HG02973 (cell line): ENCODE measurements at regions not wholly inside any gene's neighbourhood (a gene's known extent, or its start where the extent isn't known, plus 50 kb on each side); places are given as distances from the start of the nearest gene placed in this dataset.

Source experiments
- ATAC-seq: cut with Tn5 transposase; IDR thresholded peaks from one replicate; pipeline ENCODE4 v1.9.1; 2021; ENCODE audit warnings: moderate library complexity; ENCODE audit not compliant: unreplicated experiment

DNA sequence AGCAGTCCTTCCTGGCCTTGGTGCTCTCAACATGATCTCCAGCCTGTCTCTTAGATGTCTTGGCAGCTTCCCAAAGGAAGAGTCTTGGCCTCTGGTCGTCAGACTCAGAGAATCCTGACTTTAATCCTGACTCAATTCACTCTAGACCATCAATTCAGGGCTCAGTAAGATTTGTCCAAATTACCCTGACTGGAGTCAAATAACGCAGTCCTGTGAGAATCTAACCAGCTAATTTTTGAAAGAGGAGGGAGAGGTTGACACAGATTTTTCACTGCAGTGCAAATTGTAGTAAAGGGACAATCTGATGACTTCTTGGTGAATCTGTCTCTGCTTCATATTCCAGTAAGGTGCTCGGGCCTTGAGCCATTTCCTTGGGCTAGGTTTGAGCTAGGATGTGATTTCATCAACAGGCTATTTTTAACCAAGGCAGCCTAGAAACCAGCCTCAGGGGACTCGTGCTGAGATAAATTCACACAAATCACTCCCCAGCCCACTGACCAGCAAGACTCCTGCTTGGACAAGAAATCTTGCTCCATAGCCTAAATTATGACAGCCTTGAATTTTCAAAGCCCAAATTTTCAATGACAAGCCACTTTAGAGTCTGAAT is 257.4 kb downstream of the ENC1 start:
- ATAC-seq = no peak

DNA sequence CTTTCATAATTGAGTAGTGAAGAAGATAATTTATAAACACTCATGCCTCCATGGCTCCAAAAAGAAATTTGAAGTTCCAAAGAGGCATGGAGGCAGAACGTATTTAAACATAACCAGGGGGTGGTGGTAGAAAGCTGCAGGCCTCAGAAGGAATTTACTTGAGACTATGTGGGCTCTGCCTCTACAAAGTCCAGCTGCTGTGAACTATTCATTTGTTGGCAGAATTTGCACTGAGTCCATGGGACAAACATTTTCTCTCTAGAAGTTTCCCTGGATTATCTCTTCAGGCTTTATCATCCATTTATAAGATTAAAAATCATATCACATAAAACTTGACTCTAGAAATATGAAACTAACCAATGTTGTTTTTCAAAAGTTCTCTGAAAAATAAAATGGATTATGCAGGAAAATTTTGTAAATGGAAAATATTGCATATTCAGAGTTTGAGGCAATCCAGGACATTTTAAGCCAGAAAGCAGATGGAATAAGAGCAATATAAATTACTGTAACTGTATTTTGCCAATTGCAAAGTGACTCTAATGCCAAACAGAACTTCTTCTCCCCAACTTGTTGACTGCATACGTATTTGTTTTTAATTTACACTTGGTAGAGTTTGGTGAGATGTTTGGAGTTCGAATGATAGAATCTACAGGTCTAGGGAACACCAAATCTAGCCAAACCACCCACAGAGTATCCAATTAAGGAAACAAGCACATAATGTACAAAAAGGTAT is 258.2 kb downstream of the ENC1 start:
- no peak for ATAC-seq

DNA sequence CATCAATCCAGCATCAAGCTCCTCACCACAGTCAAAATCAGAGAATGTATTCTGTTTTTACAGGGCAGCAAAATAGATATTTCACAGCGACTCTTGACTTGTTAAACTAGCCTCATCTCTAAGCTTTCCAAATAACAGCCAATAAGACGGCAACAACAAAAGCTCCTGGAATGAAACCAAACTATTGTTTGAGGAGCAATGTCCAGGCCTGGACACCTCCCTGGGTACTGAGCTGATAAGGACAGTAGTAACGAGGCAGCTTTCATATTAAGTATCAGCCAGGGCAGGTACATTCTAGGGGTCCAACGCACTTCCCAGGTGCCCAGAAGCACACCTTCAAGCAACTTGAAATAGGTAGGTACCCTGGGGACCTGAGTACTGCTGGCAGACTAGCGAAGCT is 260.3 kb downstream of the ENC1 start:
- no peak for ATAC-seq

DNA sequence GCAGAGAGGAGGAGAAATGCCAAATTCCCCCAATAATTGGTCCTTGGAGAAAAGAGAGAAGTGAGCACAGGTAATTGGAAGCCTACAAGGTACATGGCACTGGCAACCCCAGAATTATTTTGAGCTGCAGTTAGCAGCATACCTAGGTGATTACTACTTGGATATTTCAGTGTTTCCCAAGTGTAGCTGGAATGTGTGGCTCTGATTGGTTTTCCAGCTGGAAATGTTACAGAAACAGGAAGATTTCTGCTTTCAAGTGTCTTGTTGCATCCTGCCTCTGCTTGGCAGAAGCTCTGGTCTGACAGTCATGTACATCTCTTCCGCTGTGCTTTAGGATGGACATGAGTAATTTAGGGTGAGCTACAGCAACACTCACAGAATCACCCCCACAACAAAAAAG is 262.1 kb downstream of the ENC1 start:
- no peak for ATAC-seq

DNA sequence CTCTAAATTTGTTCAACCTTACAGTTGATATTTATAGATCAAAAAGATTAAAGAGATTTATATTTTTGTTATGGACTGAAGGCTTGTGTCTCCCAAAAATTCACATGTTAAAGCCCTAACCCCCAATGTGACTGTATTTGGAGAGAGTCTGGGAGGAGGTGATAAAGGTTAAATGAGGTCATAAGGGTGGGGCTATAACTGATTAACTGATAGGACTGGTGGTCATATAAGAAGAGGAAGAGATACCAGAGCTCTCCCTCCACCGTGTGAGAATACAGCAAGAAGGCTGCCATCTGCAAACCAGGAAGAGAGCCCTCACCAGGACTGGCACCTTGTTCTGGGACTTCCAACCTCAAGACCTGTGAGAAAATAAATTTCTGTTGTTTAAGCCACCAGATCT is 264.3 kb downstream of the ENC1 start:
- ATAC-seq = no peak

DNA sequence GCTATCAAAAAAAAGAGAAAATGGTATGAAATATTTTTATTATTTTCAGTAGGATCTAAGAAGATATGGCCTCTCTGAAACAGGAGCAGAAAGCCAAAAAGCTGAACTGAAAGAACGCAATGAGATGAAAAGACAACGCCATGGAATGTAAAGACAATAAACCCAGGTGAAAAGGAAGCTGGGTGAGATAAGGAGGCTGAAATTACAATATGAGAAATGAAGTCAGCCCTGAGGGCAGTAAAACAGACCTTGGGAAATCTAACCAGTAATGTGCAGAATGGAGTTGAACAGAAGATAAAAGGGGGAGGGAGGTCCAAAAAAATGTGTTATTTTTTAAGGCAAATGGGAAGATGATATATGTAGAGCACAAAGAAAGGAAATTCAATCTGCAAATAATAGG is 265.3 kb downstream of the ENC1 start:
- ATAC-seq = no peak

DNA sequence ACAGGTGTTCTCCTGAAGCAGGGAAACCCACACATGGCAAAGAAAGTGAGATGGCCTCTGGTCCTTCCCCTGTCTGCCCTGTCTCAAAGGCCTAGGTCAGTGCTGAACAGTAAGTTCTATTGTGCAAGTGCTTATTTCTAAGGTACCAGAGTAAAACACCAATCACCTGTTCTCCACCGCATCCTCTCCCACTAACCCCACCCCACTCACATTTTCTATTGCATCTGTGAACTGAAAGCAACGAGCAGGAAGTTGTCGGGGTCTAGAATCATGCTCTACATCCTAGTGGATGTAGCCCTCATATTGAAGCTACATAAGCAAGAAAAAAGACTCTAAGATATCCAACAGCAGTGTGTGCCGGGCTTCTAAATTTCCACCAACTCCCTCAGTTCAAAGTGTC is 265.9 kb downstream of the ENC1 start:
- ATAC-seq = no peak

DNA sequence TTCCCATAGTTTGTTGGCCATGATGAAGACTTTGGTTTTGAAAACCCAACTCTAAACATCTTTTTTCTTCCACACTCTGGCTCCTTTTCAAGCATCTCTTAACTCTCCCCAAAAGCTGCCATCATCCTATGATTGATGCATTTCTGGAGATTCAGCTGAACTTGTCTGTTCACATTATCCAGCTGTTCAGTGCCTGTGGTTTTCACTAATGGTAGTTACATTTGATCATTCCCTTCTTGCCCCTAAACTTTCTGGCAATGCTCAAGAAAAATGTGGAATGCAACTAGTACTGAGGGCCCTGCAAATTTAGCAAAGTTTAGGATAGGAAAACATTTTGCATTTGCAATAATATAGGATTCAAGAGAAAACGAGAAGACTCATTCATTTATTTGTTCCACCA is 267.5 kb downstream of the ENC1 start:
- ATAC-seq = no peak

DNA sequence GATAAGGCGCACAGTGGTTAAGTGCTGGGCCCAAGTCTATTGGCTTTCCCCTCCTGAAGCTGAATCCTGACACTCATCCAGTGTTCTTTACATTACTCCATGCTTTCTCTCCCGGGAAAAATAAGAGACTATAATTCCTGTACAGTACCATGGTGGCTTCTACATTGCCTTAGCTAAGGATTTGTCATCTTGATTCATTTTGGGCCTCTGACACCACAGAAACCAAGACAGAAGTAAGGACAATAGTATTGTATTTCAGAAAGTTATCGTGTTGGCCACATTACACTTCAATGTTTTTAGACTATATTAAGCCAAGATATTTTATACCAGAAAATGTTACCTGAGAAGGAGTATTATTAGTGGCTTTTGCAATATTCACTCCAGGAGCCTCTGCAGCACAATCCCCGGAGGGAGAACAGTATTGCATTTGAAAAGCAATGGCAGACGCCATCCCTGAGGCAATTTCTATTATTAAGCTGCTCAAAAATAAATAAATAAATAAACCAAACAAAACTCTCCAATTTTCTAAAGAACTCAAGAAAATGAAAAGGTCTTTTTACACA is 267.9 kb downstream of the ENC1 start:
- no peak for ATAC-seq

DNA sequence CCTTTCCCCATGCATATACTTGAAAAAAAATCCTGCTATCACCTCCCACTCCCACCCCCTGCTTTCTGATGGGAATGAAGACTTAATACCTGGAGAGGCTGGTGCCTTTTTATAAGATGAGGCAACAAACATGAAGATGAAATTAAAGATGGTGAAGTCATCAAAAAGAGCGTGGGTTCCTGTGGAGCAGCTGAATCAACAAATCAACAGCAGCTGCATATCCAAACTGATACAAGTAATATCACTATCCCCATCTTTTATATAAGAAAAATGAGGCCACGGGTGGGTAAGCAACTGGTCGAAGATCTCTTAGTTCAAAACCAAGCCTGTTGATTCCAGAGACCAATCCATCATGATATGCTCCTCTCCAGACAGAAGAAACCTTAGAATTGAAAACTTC is 268.5 kb downstream of the ENC1 start:
- no peak for ATAC-seq

DNA sequence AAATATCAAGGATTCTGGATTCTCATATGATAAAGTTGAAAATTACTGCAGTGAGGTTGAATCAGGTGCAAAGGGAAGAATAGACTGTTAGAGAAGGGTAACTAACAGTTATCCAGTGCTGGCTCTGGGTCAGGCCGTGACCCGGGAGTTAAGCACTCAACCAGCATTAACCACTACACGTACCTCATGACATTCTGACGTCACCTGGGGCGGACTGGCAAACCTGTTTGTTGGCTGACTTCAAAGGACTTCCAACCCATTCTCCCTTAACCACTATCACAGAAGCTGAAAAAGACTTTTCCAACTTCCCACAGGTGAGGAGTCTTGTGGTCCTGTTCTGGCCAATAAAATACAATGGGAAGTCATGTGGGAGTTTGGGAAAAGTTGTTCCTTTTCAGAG is 268.9 kb downstream of the ENC1 start:
- no peak for ATAC-seq

DNA sequence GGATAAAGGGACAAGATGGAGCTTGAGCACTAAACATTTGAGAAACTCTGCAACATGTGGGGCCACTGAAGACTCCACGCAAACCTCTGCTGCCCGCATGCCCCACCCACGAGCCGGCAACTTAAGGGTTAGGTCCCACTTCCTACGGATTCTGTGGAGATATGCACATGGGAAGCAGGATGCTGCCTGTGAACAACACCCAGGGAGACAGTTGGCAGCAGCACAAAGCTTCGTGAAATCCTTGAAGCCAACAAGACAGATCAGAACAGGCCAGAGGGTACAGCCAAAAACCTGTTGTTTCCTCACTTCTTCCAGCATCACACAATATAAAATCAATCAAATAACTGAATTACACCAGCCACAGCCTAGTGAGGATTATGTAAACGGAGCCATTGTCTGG is 270.4 kb downstream of the ENC1 start:
- no peak for ATAC-seq

DNA sequence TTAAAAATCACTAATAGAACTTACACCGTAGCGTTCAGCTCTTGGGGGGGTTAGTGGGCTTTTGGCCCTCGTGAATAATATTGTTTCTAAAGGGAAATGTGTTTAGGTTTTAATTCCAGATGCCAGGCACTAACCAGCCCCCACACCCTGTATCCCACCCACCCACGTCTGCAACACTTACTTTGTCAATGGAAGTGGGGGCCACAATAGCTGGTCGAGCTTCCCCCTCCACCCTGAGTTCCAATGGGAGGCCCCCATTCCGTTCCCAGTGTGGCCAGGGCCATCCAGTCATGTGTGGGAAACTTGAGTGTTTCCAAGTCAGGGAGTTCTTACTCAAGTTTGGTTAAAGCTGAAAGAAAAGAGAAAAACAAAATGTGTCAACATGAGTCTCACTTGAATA is 271.4 kb downstream of the ENC1 start:
- no peak for ATAC-seq

DNA sequence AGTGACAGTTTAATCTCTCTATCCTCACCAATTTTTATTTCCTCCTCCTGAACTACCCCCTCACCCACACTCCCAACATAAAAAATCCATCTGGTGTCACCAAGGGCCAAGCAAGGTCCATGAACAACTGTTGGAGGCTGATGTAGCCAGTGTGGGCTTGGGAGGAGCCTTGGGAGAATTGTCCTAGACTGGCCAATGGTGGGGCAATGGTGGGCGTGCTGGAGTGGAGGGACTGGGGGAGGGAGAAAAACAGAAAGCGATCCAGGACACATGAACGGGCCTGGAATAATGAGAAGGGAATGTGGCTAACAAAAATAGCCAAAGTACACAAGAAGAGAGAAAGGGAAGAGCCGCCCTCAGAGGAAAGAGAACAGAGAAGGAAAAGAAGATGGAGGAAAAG is 272.6 kb downstream of the ENC1 start:
- no peak for ATAC-seq

DNA sequence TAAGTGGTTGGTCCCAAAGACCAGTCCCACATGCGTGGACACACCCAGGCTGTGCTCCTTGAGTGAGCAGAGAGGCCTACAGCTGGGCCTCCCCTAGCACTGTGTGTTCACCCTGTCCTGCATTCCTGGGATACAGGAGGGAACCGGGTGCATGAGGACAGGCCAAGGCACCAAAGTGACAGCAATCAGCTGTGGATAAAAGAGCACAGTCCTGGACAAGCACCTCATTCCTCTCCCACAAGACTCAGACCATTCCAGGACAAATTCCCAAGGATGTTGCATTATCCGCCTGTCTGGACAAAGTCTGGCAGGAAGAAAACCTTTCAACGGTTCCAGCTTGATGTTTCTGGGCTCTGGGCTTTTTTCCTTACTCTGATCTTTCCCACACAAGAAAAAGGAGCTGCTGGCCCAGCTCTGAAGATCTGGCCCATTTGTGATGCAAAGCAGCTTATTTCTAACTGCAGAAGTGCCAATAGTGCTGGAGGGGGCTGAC is 273.2 kb downstream of the ENC1 start:
- ATAC-seq = no peak

DNA sequence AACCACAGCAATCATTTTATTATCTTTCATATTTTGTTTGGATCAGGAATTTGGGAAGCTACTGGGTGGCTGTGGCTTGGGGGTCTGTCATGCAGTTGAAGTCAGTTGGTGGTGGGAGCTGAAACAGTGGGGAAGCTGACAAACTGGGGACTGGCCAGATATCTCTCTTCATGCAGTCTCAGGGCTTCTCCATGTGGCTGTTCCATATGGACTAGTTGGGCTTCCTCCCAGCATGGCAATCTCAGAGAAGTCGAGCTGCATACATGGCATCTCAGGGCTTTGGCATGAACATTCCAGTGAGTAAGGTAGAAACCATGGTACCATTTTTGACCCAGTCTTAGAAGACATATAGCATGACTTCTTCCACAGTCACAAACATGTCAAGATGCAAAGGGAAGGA is 274.8 kb downstream of the ENC1 start:
- no peak for ATAC-seq

DNA sequence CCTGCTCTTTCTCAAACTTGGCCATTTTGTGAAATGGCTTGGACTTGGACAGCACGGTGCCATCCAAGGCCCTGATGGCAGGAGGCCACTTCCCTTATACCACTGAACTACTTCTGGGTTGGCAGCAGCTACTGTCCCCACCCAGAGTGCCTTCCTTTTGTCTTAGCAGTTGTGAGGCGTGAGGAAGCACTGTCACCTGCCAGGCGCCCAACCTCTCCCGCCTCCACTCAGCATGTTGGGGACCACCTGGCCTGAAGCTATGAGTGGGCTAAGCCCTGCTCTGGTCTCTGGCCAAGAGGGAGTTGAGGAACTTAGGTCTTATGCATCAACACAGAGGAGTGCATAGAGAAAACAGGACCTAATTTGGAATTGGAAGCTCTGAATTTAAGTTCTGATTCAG is 276.0 kb downstream of the ENC1 start:
- ATAC-seq = no peak

DNA sequence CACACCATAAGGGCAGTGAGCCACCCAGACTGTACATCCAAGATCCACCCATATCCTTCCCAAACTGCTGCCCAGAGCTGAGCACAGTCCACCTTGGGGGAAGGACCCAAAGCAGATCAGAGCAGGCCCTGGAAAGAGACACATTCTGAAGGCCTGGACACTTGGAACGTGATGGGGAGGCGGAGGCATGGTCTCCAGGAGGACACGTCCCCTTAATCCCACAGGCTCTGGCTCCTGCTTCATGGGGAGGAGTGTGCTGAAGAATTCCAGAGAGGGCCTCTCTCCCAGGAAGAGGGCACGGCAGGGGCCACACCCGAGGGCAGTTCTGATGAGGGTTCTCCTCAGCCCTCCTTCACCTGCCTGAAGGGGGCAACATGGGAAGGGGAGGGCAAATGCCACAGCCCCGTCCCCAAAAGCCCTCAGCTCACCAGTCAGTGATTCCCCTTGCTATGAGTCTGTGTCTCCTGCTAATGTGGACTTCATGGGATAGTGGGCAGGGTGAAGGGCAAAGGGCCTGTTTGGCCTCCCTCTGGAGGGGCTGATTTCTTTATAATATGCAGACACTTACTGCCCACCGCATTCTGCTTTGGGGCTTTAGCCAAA is 276.8 kb downstream of the ENC1 start:
- no peak for ATAC-seq

DNA sequence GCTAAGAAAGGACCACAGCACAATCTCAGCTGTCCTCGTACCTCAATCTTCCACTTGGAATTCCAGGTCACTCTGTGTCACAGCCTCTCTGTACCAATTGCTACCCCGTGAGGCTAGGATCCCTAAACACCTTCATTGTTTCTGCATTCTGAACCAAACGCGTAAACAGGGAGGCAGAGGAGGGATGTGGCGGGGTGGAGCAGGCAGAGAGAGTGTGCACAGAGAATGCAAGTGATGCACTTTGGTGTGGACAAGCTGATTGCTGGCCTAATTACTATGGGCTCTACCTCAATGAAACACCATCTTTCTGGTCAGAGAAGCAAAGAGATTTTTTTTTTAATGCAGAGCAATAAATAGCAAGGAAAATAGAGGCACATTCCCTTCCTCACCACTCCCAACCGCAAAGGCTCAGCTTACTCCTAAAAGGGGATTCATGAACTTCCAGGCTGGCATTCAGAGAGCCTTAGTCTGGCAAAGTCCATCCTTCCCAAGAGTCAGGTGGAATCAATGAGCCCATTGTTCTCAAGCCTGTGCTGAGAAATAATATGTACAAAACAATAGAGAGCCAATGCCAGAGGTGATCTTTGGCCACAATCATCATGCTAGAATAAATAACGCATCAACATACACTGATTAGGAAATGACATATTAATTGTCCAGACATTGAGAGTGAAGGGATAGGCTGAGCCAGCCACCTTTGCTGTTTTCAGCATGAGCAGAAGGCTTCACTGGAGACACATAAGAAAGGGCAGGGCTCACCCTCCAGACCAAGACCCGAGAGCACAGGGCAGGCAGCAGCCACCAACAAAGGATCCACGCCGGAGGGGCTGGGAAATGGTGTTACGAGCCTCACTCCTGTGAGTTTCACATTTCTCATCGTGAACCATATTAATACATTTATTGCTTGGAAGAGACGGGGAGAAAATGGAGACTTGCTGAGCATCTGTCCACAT is 278.8 kb downstream of the ENC1 start:
- ATAC-seq = no peak

DNA sequence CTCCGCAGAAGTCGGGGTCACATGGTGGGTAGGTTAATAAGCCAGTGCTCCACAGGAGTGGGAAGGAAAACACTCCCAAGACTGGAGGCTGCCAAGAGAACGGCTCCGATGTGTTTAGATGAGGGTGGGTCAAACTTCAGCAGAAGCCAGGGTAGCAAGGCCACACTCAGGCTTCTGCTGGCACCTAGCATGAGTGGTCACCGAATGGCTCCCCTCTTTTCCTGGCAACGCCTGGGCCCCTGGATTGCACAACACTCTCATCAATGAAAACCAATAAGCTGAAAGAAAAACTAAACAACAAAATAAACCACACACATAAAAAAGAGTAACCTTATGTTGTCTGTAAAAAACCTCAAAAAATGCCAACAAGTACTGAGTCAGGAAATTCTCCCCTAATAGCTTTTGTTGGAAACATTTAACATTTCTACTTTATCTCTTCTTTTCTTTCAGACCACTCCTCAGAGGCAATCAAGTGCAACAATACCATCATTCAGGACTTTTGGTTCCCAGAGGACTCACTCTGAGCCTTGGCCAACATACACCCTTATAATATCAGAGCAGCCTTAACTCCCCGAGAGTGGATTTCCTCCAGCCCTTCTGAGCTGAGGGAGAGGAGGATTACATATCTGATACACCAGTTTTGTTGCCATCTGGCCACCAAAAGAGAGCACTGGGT is 279.9 kb downstream of the ENC1 start:
- no peak for ATAC-seq
